ENCODE measurements at regions not wholly inside any gene's neighbourhood (a gene's known extent, or its start where the extent isn't known, plus 50 kb on each side); places are given as distances from the start of the nearest gene placed in this dataset.

DNA sequence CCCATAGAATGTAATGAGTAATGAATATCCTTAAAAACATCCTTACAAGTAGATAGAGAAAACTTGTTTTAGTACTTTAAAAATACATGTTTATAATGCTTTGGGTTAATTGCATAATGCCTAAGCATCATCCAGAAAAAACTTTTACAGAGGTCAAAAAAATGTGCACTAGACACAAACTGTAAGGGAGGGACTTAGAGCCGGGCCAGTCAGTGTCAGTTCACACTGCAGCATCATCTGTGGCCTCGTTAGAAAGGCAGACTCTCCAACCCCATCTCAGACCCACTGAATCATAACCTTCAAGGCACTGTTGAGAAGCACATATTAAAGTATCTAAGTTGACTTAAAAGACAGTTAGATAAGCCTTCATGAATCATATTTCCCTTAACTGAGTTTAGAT, 230.1 kb upstream of the PRPS1L1 start:
- no CpG with 5 or more reads among the region's 2 CpGs for WGBS, 2 experiments (ENCODE audit: extremely low coverage in 2 of 2, insufficient read length in 1 of 2)
- H3K23ac ChIP-seq (ENCODE audit: low read depth, low read length) = no peak overlapping the region
- H3K4me3 ChIP-seq (ENCODE audit: insufficient read depth, low read depth, low read length) = no peak overlapping the region
- ATAC-seq (ENCODE audit: low read depth) = peak; percentile 100
- no peak overlapping the region for H3K9ac ChIP-seq (ENCODE audit: low read depth, low read length)
- no peaks in the 10 kb centered on the region for H3K36me3 ChIP-seq (ENCODE audit: control insufficient read depth, insufficient read depth, low read length)
- no peak overlapping the region for H4K8ac ChIP-seq (ENCODE audit: low read depth in 2 of 2, low read length in 2 of 2)
- no peak overlapping the region for H3K27ac ChIP-seq (ENCODE audit: insufficient read depth, low read length)
- no peak overlapping the region for H3K56ac ChIP-seq (ENCODE audit: extremely low read depth, insufficient read depth, low read length)
- no peak overlapping the region for H2AK5ac ChIP-seq (ENCODE audit: low read depth, low read length)
- H2BK5ac ChIP-seq (ENCODE audit: low read depth, low read length, poor library complexity, severe bottlenecking) = no peak overlapping the region
- H3K27me3 ChIP-seq (ENCODE audit: control insufficient read depth, insufficient read depth, low read length) = no peaks in the 10 kb centered on the region
- H4K20me1 ChIP-seq (ENCODE audit: insufficient read depth, low read length) = no peaks in the 10 kb centered on the region
- dilution Hi-C loops (cut with HindIII; ENCODE audit: low sequenced_read_pairs, unreplicated experiment) = no loop called here
- no peaks in the 10 kb centered on the region for H3K4me1 ChIP-seq (ENCODE audit: control insufficient read depth, insufficient read depth, low read length)
- H2AFZ ChIP-seq (replicated peaks; ENCODE audit: low read length, poor library complexity) = no peak overlapping the region
- ChIA-PET POLR2A (ENCODE audit: unreplicated experiment) (no interaction called here), CTCF (interaction anchor here (1.2 kb wide), 1 partner anchor 9 kb away, joined by 3 read pairs; no protein-coding TSS in a partner anchor)
- intact Hi-C loops (cut with micrococcal nuclease) = no loop called here
- no TSS peak for BruUV-seq (replicated peaks)
- DNase-seq = peak; percentile 34
- H2BK120ac ChIP-seq (ENCODE audit: low read depth, low read length) = no peak overlapping the region
- H4K91ac ChIP-seq (ENCODE audit: insufficient read depth, low read depth, low read length) = no peak overlapping the region
- H3K9me1 ChIP-seq (ENCODE audit: insufficient read depth, low read length) = no peaks in the 10 kb centered on the region
- no peak overlapping the region for H2AK9ac ChIP-seq (replicated peaks; ENCODE audit: low read depth, low read length, poor library complexity)
- H3K4ac ChIP-seq (ENCODE audit: low read depth, low read length) = no peak overlapping the region
- no peak overlapping the region for H2BK20ac ChIP-seq (ENCODE audit: low read depth, low read length)
- no peak overlapping the region for H3K4me2 ChIP-seq (ENCODE audit: low read depth, low read length)
- H2BK15ac ChIP-seq (ENCODE audit: low read depth, low read length) = no peak overlapping the region
- peak; percentile 92 for TF ChIP-seq RFX5 (IDR thresholded peaks at IDR 0.05; ENCODE audit: low read depth, low read length)
- TF ChIP-seq CEBPB (IDR thresholded peaks at IDR 0.05; ENCODE audit: low read depth, low read length) = no peak
- no peaks in the 10 kb centered on the region for H3K9me3 ChIP-seq (ENCODE audit: control insufficient read depth, insufficient read depth, low read length)
- no peak overlapping the region for H3K14ac ChIP-seq (replicated peaks; ENCODE audit: low read depth, low read length)
- no peaks in the 10 kb centered on the region for H3K79me1 ChIP-seq (ENCODE audit: low read depth in 1 of 2, low read length in 2 of 2)
- H3K18ac ChIP-seq (ENCODE audit: low read depth, low read length) = no peak overlapping the region
- in situ Hi-C loops (cut with MboI; ENCODE audit: low sequenced_read_pairs) = no loop called here
- H4K5ac ChIP-seq (ENCODE audit: low read depth, low read length) = no peak overlapping the region

All from IMR-90 (cell line).